ENCODE measurements at regions not wholly inside any gene's neighbourhood (a gene's known extent, or its start where the extent isn't known, plus 50 kb on each side); places are given as distances from the start of the nearest gene placed in this dataset.
A peak's percentile ranks its signal among the peaks of the same experiment; 100 is the strongest.

DNA sequence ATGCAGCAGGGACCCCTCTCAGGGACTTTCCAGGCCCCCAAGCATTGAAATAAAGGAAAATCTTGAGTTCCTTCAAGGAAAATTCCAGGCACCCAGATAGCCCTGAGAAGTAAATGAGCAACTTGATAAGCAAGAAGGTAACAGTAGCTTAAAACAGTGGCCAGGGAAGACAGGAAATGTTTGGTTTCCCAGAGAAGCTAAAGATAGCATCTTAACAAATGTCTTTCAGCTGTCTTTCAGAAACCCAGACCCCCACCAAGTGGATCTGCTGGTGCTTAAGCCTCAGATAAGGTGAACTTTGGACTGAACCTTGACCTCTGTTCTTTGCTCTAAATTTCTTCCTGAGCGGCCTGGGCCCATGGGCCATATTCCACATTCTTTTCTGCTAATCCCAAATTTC lies 117.8 kb upstream of the CST7 start:
- DNase-seq (ENCODE audit: low read depth): no peak
- TF ChIP-seq, protein P1, sequence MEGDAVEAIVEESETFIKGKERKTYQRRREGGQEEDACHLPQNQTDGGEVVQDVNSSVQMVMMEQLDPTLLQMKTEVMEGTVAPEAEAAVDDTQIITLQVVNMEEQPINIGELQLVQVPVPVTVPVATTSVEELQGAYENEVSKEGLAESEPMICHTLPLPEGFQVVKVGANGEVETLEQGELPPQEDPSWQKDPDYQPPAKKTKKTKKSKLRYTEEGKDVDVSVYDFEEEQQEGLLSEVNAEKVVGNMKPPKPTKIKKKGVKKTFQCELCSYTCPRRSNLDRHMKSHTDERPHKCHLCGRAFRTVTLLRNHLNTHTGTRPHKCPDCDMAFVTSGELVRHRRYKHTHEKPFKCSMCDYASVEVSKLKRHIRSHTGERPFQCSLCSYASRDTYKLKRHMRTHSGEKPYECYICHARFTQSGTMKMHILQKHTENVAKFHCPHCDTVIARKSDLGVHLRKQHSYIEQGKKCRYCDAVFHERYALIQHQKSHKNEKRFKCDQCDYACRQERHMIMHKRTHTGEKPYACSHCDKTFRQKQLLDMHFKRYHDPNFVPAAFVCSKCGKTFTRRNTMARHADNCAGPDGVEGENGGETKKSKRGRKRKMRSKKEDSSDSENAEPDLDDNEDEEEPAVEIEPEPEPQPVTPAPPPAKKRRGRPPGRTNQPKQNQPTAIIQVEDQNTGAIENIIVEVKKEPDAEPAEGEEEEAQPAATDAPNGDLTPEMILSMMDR (conservative IDR thresholded peaks at IDR 0.05; ENCODE audit: low read depth, low read length): no peak
- no peak overlapping the region for H3K4me3 ChIP-seq (ENCODE audit: low read depth, low read length)

DNA sequence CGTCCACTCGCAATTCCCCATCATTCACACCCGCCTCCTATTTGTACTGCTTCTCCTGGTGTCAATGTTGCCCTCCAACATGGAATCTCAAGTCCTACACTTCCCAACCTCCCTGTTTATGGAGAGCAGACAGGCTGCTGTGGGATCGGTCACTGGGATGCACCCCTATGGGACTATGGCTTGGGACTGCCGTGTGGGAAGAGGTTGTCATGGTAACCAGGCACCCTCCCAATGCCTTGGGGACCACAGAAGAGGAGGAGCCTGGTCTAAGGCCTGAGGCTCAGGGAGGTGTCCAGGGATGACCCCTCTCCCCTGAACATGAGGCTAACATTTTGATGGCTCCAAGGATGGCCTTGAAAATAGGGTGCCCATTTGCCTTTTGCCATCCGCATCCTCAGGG lies 116.6 kb upstream of the CST7 start:
- no peak for DNase-seq (ENCODE audit: low read depth)
- TF ChIP-seq, protein P1 (conservative IDR thresholded peaks at IDR 0.05; ENCODE audit: low read depth, low read length): no peak
- H3K4me3 ChIP-seq (ENCODE audit: low read depth, low read length): no peak overlapping the region

DNA sequence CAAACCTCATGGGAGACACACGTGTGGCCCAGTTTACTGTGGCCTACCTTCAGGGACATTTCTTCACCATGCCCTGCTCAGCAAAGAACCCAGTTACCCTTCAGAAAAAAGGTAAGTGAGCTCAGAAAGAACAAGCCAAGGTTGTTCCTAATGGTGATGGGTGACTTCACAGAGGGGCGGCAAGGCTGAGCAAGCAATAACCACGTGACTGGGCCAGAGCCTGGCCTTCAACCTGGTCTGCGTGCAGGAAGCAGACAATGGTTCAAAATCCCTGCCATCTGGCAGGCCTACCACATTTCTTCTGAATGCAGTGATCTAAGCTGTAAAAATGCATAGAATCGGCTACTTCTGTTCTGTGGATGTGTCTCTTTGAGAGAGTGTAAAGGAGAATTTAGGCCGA lies 115.5 kb upstream of the CST7 start:
- no peak overlapping the region for H3K4me3 ChIP-seq (ENCODE audit: low read depth, low read length)
- TF ChIP-seq, protein P1 (conservative IDR thresholded peaks at IDR 0.05; ENCODE audit: low read depth, low read length): no peak
- DNase-seq (ENCODE audit: low read depth): no peak

DNA sequence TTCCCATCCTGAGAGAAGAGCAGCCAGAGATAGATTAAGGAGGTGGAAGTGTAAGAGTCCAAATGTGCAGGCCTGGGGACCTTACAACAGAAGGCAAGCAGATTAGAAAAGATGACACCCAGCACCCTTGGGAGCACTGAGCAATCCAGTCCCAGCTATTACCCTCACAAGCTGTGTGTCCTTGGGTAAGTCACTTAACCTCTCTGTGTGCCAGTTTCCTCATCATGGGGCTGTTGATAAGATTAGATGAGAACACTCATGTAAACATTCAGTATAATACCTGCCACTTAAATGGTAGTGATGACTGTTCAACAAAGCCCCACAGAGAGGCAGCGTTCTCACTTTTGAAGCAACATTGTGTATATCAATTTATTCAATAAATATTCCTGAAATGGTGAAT lies 114.8 kb upstream of the CST7 start:
- no peak overlapping the region for H3K4me3 ChIP-seq (ENCODE audit: low read depth, low read length)
- TF ChIP-seq, protein P1 (conservative IDR thresholded peaks at IDR 0.05; ENCODE audit: low read depth, low read length): peak; percentile 38
- no peak for DNase-seq (ENCODE audit: low read depth)

DNA sequence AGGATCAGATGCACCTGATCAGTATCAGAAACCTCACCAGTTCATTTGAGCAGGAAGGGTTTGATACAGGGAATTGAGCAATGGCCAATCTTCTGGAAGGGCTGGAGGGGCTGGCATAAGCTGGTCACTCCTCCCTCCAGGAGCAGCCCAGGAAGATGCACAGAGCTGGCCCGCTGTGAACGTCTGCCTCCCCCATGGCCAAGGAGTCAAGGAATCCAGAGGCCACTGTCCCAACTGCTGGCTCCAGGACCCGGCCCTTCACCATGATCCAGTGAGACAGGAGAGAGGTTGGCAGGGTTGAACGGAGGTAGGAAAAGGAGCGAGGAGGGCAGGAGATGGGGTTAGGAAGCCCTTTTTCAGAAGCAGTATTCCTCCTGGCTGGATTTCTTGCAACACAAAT lies 113.9 kb upstream of the CST7 start:
- DNase-seq (ENCODE audit: low read depth): no peak
- H3K4me3 ChIP-seq (ENCODE audit: low read depth, low read length): no peak overlapping the region
- TF ChIP-seq, protein P1 (conservative IDR thresholded peaks at IDR 0.05; ENCODE audit: low read depth, low read length): no peak

DNA sequence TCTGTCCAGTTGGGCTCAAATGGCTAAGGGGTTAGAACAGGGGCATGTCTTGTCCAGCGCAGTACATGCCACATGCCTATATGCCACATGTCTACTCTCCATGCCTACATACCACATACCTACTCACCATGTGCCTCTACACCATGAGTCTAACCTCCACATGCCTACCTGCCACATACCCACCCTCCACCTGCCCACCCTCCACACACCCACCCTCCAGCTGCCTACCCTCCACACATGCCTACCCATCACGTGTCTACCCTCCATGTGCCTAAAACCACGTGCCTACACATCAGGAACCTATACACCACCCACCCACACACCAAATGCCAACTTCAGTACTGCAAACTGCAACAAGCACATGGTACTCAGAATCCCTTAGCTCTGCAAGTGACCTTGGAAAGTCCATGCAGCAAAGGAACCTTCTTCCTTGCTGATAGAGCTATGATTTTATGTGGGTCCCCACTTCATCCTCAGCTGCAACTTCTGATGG lies 113.0 kb upstream of the CST7 start:
- no peak overlapping the region for H3K4me3 ChIP-seq (ENCODE audit: low read depth, low read length)
- DNase-seq (ENCODE audit: low read depth): no peak
- TF ChIP-seq, protein P1 (conservative IDR thresholded peaks at IDR 0.05; ENCODE audit: low read depth, low read length): no peak

DNA sequence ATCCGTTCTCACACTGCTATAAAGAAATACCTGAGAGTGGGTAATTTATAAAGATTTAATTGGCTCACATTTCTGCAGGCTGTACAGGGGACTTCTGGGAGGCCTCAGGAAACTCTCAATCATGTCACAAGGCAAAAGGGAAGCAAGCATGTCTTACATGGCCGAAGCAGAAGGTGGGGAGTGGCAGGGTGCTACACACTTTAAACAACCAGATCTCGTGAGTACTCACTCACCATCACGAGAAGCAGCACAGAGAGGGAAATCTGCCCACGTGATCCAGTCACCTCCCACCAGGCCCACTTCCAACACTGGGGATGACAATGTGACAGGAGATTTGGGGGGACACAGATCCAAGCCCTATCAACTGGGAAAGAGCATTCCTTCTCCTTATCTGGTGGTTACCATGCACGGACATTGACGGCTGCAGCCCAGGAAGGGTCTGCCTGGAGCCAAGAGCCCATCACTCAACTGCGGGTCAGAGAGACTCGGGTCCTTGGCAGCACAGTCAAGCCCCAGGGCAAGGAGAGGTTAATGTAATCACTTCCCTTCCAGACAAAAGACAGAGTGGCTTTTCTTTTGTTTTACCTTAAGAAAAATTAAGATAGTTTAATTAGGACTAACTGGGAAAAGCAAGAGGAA lies 112.3 kb upstream of the CST7 start:
- TF ChIP-seq, protein P1 (conservative IDR thresholded peaks at IDR 0.05; ENCODE audit: low read depth, low read length): no peak
- H3K4me3 ChIP-seq (ENCODE audit: low read depth, low read length): no peak overlapping the region
- DNase-seq (ENCODE audit: low read depth): no peak

All from epithelial cell of proximal tubule (primary cell).